PFSK-1 (cell line): ENCODE measurements at regions not wholly inside any gene's neighbourhood (a gene's known extent, or its start where the extent isn't known, plus 50 kb on each side); places are given as distances from the start of the nearest gene placed in this dataset.

Experiments used
- POLR2AphosphoS5 ChIP-seq: IDR thresholded peaks from 2 replicates; pipeline ENCODE4 v1.6.1; 2012; ENCODE audit warnings: low read depth, mild to moderate bottlenecking, control low read depth, low read length, moderate library complexity
- TAF1 ChIP-seq: IDR thresholded peaks from 2 replicates; pipeline ENCODE4 v1.6.1; 2012; ENCODE audit warnings: low read length, control low read depth, borderline replicate concordance; ENCODE audit not compliant: insufficient read depth

GRCh38 chr2:82538590-82539279 lies 1920.3 kb downstream of the SUCLG1 start:
- no peak for TF ChIP-seq POLR2AphosphoS5
- no peak for TF ChIP-seq TAF1
